Thymus (tissue), 11 donors: ENCODE measurements at regions not wholly inside any gene's neighbourhood (a gene's known extent, or its start where the extent isn't known, plus 50 kb on each side); places are given as distances from the start of the nearest gene placed in this dataset.
A peak's percentile ranks its signal among the peaks of the same experiment; 100 is the strongest.

Experiments used
- DNase-seq, 9 donors: peaks; one replicate each; pipeline ENCODE4 v3.0.0-alpha.2; 2013; ENCODE audit warnings: low spot score in 9 of 9, low read depth in 6 of 9, missing footprints in 1 of 9
- H3K27ac ChIP-seq, 2 donors: one replicate each; pipeline ENCODE4 v1.5.1; 2013; ENCODE audit warnings: control low read depth in 1 of 2, low read depth in 1 of 2, low read length in 1 of 2, mild to moderate bottlenecking in 1 of 2, moderate library complexity in 1 of 2
- H3K27me3 ChIP-seq, 2 donors: one replicate each; pipeline ENCODE4 v1.5.1; 2013; ENCODE audit warnings: low read length in 1 of 2; ENCODE audit not compliant: control insufficient read depth in 2 of 2, insufficient read depth in 1 of 2
- H3K36me3 ChIP-seq, 2 donors: one replicate each; pipeline ENCODE4 v1.5.1; 2013; ENCODE audit warnings: low read length in 1 of 2, mild to moderate bottlenecking in 1 of 2, moderate library complexity in 1 of 2; ENCODE audit not compliant: control insufficient read depth in 2 of 2, insufficient read depth in 2 of 2
- H3K4me1 ChIP-seq, 2 donors: one replicate each; pipeline ENCODE4 v1.5.1; 2013; ENCODE audit warnings: low read length in 2 of 2; ENCODE audit not compliant: control insufficient read depth in 2 of 2, insufficient read depth in 2 of 2
- H3K4me3 ChIP-seq, 2 donors: one replicate each; pipeline ENCODE4 v1.5.1; 2013; ENCODE audit warnings: low read length in 2 of 2, control low read depth in 1 of 2, mild to moderate bottlenecking in 1 of 2
- H3K9me3 ChIP-seq, 2 donors: one replicate each; pipeline ENCODE4 v1.5.1; 2013; ENCODE audit warnings: low read length in 1 of 2, mild to moderate bottlenecking in 1 of 2; ENCODE audit not compliant: control insufficient read depth in 2 of 2, insufficient read depth in 1 of 2
- WGBS: extraction: QIAGEN DNeasy Blood & Tissue Kit; methylation state at CpG from one replicate; pipeline ENCODE4 v1.1.7; 2013; 5-methylcytosine and 5-hydroxymethylcytosine counted together
- donor health status: healthy.

- H3K9me3 ChIP-seq: no peaks in the 10 kb centered on the region
- 75% methylated on average over 2 of the region's 2 CpGs for WGBS
- no peak for DNase-seq
- H3K36me3 ChIP-seq: no peaks in the 10 kb centered on the region
- no peaks in the 10 kb centered on the region for H3K27me3 ChIP-seq
- H3K27ac ChIP-seq: no peak overlapping the region
- no peaks in the 10 kb centered on the region for H3K4me1 ChIP-seq
- H3K4me3 ChIP-seq: no peak overlapping the region
Measured at GRCh38 chr1:112079446-112079845, 90.0 kb upstream of the KCND3 start.

- Histone ChIP-seq H3K36me3 (no peaks in the 10 kb centered on the region), H3K4me3 (no peak overlapping the region), H3K9me3 (no peaks in the 10 kb centered on the region), H3K27me3 (no peaks in the 10 kb centered on the region), H3K4me1 (no peaks in the 10 kb centered on the region), H3K27ac (no peak overlapping the region)
- WGBS: 40% methylated on average over 3 of the region's 3 CpGs
- DNase-seq: peak in 1 of 9 donors; percentile 12
Measured at GRCh38 chr1:112083487-112083886, 94.0 kb upstream of the KCND3 start.

DNA sequence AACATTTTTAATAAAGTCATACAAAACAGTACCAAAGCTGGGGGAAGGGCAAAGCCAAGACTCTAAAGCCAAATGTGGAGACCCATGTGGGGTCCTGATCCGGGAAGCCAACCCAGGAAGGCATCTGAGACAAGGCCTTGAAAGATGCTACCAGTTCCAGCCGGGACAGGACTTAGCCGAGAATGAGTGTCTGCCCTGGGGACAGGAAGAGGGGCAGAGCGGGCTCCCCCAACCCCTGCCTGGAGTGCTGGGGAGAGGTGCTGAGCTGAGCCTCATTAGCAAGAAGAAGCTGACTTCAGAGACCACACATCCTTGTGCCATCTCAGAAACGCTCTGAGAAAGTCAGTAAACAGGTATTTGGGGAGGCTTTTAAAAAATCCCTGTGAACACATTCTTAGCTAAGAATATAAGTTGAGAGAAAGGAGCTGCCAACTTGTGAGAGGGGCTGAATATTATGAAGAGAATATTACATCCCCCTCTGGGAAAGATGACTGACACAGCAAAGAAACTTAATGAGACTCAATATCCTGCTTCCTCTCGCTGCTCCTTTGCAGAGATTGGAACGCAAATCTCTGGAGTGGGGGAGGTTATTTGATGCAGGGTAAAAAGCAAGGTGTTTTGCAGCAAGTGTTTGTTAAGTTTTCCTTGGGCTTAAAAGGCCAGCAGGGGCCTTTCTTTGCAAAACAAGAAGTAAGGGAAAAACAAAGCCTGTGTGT is 103.3 kb upstream of the KCND3 start:
- Histone ChIP-seq H3K4me1 (no peaks in the 10 kb centered on the region), H3K36me3 (no peaks in the 10 kb centered on the region), H3K9me3 (no peaks in the 10 kb centered on the region), H3K4me3 (no peak overlapping the region), H3K27ac (no peak overlapping the region), H3K27me3 (no peaks in the 10 kb centered on the region)
- no peak for DNase-seq
- 27% methylated on average over 7 of the region's 7 CpGs for WGBS

GRCh38 chr1:112093372-112093694 is 103.9 kb upstream of the KCND3 start:
- DNase-seq: no peak
- 29% methylated on average over 1 of the region's 1 CpG for WGBS

DNA sequence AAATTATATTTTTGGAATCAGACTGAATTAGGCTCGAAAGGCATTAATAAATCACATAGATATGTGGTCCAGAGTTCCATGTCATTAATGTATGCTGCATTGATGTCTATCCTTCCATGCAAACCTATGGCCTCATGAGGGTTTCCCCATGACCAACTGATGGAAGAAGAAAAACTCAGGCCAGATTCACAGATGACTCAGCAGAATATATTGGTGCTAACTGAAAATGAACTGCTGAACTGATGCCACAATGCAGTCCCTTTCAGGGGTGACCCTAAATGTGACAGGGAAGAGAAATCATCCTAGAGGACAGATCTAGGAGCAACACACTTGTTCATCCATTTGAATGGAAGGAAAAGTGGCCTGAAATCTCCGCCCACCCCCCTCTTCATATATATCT is 110.5 kb upstream of the KCND3 start:
- DNase-seq: no peak
- no peaks in the 10 kb centered on the region for H3K27me3 ChIP-seq
- no peak overlapping the region for H3K4me3 ChIP-seq
- 71% methylated on average over 2 of the region's 2 CpGs for WGBS
- H3K27ac ChIP-seq: no peak overlapping the region
- no peaks in the 10 kb centered on the region for H3K36me3 ChIP-seq
- H3K9me3 ChIP-seq: no peaks in the 10 kb centered on the region
- H3K4me1 ChIP-seq: no peaks in the 10 kb centered on the region

More at GRCh38 chr1:112093372-112093694, 103.9 kb upstream of the KCND3 start:
- H3K36me3 ChIP-seq: no peaks in the 10 kb centered on the region
- no peak overlapping the region for H3K27ac ChIP-seq
- no peaks in the 10 kb centered on the region for H3K4me1 ChIP-seq
- no peaks in the 10 kb centered on the region for H3K9me3 ChIP-seq
- no peak overlapping the region for H3K4me3 ChIP-seq
- no peaks in the 10 kb centered on the region for H3K27me3 ChIP-seq

- WGBS: 93% methylated on average over 1 of the region's 1 CpG
Measured at GRCh38 chr1:112105557-112105956, 116.1 kb upstream of the KCND3 start.

DNA sequence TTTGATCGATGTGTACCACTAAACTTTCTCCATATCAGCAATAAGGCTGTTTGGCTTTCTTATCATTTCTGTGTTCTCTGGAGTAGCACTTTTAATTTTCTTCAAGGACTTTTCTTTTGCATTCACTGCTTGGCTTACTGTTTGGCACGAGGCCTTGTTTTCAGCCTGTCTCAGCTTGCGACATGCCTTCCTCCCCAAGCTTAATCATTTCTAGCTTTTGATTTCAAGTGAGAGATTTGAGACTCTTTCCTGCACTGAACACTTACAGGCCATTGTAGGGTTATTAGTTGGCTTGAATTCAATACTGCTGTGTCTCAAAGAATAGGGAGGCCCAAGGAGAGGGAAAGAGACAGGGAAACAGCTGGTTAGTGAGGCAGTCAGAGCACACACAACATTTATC is 120.6 kb upstream of the KCND3 start:
- DNase-seq: peak in 1 of 9 donors; percentile 5
- Histone ChIP-seq H3K4me3 (no peak overlapping the region), H3K4me1 (no peaks in the 10 kb centered on the region), H3K9me3 (no peaks in the 10 kb centered on the region), H3K27me3 (no peaks in the 10 kb centered on the region), H3K36me3 (no peaks in the 10 kb centered on the region), H3K27ac (no peak overlapping the region)
- 89% methylated on average over 3 of the region's 3 CpGs for WGBS

More at GRCh38 chr1:112105557-112105956, 116.1 kb upstream of the KCND3 start:
- Histone ChIP-seq H3K27me3 (no peaks in the 10 kb centered on the region), H3K27ac (no peak overlapping the region), H3K36me3 (no peaks in the 10 kb centered on the region), H3K9me3 (no peaks in the 10 kb centered on the region), H3K4me3 (no peak overlapping the region), H3K4me1 (no peaks in the 10 kb centered on the region)
- DNase-seq: no peak

DNA sequence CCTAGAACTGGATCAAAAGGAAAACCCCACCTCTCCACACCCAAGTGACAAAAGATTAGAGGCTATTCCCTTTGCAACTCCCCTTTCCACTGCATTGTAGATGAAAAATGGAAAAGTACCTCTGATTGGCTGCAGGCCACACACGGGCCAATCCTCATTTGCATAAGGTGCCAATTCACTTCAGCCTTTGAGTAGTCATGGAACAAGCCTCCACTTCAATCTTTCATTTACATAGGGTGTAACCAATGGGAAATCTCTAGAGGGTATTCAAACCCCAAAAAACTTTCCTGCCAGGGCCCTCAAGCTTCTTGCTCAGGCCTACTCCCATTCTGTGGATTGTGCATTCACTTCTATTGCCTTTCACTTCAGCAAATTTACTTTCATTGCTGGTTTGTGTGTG is 122.3 kb upstream of the KCND3 start:
- WGBS: 62% methylated on average over 1 of the region's 1 CpG
- H3K4me3 ChIP-seq: no peak overlapping the region
- no peaks in the 10 kb centered on the region for H3K9me3 ChIP-seq
- no peak for DNase-seq
- H3K27ac ChIP-seq: no peak overlapping the region
- no peaks in the 10 kb centered on the region for H3K36me3 ChIP-seq
- no peaks in the 10 kb centered on the region for H3K4me1 ChIP-seq
- H3K27me3 ChIP-seq: no peaks in the 10 kb centered on the region

- no peak overlapping the region for H3K4me3 ChIP-seq
- H3K27ac ChIP-seq: no peak overlapping the region
- no peaks in the 10 kb centered on the region for H3K27me3 ChIP-seq
- DNase-seq: no peak
- 30% methylated on average over 1 of the region's 1 CpG for WGBS
- no peaks in the 10 kb centered on the region for H3K4me1 ChIP-seq
- H3K9me3 ChIP-seq: no peaks in the 10 kb centered on the region
- no peaks in the 10 kb centered on the region for H3K36me3 ChIP-seq
Measured at GRCh38 chr1:112114540-112114939, 125.1 kb upstream of the KCND3 start.
